HCEC 1CT (cell line): ENCODE measurements at regions not wholly inside any gene's neighbourhood (a gene's known extent, or its start where the extent isn't known, plus 50 kb on each side); places are given as distances from the start of the nearest gene placed in this dataset.

Experiments used
- DNase-seq: peaks from one replicate; pipeline ENCODE4 v3.0.0-alpha.2; 2017

DNA sequence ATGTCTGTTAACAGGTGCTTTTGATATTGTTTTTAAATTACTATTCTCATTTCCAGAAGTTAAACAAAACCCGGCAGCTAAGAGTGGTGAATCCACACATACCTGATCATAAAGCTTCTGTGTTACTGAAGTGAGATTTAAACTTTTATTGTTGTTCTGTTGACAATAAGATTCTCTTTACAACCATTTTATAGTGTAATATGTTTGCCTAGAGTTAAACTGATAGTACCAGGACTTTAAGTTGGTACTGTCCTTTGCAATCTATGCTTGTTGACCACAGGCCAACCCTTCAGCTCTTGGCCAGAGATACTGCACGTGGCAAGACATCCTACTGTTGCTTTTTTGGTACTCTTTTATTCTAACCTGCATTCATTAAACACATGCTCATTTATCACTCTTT, 806.2 kb downstream of the MTRR start:
- DNase-seq: no peak

DNA sequence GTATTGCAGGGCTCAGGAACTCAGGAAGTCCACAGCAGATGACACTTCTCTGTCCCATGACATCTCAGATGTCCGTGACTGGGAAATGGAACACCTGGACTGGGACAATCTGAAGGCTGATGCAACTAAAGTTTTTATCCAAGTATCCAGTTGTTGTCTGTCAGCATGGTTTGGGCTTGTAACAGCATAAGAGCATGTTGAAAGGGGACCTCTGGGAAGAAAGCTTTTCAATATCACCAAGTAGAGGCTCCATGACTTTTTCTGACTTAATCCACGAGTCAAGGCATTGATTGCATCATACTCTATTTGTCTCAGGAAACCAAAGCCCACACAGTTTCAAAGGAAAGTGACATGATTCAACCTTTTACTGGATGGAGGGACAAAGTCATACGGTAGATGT, 807.7 kb downstream of the MTRR start:
- no peak for DNase-seq

DNA sequence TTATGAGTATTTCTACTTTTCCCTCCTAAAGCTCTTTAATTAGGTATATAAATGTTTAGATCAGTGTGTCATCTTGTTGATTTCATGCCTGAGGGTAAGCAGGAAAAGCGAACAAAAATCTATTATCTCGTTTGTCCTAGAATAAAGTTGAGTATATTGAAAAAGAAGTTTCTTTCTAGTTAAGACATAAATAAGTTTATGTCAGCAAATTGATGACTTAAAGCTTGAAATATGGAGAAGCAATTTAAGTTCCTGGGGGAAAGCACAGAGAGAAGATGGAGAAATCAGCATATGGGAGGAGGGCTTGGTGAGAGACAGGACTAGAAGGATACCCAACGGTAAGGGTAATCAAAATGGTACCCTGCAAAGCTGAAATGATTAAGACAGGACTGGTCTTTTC, 813.4 kb downstream of the MTRR start:
- no peak for DNase-seq

DNA sequence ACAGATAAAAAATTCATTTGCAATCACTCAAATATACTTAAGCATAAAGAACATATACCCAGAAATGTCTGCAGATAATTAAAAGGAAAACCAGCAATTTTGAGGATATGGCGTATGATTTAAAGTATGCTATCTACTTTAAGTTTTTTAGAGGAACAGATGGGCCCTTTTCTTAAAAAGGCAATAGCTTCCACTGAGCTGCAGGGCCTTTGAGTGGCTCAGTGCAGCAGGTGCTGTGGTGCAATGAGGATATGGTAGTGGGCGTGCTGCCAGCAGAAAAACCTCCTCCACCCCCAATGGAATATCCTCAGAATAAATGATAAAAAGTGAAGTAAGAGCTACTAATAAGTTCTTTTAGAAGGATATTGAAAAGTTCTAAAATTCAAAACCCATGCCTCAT, 814.5 kb downstream of the MTRR start:
- DNase-seq: no peak

DNA sequence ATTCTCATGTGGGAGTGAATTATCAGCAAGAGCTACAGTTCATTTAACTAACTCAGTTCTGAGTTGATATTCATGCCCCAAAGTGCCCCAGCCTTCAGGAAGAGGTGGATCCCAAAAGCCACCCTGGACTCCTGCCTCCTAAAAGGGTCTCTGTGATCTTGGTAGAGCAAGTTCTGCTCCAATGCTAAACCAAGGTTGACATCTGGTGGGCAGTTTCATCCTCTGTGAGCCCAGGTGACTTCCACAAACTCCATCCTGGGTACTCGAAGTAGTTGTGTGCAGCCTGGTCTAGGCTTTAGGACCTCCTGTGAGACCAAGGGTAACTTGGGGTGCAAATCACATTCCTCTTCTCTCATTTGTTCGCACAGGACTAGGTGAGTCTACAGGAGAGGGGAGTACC, 816.8 kb downstream of the MTRR start:
- DNase-seq: no peak

DNA sequence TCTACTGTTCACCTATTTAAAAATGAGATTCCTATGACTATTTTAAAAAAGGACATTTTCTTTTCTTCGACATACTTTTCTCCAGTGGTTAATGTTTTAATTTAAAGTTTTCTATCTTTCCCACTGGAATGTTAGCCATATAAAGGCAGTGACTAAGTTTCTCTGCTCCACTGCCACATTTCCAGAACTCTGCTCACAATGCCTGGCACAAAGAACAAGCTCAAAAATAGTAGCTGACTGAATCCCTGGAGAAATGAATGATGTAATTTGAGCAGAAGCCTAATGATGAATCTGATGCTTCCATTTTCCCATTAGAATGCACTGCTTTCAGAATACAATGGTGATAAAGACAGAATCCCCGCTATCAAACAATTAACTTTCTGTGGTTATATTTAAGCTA, 817.8 kb downstream of the MTRR start:
- DNase-seq: no peak

DNA sequence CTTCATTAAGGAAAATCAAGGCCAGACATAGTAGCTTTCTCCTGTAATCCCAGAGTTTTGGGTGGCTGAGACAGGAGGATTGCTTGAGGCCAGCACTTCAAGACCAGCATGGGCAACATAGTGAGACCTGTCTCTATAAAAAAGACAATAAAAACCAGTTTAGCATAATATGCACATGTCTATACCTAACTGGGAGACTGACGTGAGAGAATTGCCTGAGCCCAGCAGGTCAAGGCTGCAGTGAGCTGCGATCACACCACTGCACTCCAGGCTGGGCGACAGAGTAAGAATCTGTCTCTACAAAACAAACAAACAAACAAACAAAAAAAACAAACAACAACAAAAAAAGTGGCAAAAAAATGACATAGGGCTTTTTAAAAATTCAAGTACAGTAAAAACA, 820.8 kb downstream of the MTRR start:
- no peak for DNase-seq

DNA sequence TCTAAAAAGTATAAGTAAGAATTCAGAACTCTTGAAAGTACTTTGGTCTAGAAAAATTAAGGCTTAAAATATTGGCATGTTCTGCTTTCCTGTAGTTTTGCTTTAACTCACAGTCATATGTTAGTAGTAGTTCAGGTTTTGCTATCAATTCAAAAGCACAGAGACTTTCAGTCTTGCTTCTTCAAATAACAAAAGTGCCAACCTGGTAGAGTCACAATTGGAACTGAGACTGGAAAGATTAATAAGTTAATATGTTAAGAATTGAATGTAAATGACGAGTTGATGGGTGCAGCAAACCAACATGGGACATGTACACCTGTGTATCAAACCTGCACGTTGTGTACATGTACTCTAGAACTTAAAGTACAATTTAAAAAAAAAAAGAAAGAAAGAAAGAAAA, 822.3 kb downstream of the MTRR start:
- DNase-seq: no peak

DNA sequence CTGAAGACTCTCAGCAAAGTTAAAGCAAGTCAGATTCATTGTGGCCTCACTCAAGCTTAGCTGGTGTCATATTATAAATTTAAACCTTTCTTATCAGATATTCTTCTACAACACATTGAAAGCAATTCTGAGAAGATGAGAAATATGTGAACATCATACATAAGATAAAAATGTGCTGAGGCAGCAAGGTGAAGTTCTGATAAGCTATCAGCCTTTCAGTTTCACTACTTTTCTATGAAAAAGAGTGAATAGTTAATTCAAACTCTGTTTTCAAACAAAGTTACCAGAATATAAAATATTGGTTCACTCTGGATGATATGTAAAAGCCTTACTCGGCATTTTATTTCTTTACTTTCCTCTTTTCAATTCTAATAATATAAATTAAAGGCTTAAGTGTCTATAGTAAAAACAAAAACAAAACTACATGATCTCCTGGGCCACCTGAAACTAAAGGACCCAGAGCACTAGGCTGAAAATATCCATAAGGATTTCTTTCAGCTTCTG, 824.4 kb downstream of the MTRR start:
- DNase-seq: no peak

DNA sequence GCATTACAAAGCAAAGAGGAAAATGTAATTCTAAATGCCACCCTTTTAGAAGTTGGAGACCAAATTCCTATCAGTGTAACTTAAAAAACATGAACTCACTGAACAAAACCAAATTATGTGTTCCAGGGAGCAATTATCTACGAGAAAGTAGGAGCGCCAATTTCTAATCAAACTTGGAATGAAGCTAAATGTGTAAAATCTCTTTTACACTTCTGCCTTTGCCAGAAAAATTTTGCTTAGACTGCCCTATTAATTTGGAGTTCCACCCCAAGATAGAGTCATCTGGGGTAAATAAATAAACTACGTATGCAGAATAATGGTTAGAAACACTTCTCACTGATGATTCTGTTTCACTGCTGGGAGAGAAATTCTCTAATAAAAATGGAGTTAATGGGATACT, 825.6 kb downstream of the MTRR start:
- DNase-seq: no peak

DNA sequence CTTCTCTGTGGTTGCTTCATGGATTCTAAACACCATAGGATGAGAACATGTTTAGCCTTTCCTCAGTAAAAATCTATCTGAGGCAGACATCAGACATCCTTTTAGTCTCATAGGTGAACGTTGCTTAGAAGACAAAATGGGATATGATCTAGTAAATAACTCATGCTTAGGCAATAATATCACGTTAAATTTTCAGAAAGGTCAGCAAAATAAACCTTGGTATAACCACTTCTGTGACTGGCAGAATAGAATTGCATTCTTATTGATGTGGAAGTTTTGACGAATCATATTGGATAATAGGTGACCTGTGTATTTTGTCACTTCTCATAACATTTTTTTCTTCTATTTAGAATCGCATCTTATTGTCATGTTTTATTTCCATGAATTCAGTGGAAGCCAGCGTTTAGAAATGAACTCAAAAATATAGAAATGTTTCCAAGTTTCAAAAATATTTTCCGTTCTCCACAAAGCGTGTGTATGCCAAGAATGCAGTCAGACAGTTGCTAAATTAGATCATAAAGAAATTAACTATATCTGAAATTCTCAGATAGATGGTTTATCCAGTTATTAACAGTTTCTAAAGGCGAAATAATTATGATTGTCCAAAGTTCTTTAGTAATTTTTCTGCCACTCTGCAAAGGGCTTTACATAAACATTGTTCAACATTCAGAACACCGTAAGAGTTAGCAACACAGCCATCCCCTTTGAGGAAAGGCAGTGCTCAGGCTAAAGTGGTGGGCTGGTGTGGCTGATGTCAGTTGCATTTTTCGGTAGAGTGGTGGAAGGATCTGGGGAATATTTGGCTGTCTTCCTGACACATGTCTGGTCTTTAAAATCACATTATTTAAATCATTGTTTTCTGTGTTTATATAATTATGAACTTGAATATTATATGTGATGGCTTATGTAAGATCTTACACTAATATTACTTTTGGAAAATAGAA, 827.2 kb downstream of the MTRR start:
- no peak for DNase-seq

DNA sequence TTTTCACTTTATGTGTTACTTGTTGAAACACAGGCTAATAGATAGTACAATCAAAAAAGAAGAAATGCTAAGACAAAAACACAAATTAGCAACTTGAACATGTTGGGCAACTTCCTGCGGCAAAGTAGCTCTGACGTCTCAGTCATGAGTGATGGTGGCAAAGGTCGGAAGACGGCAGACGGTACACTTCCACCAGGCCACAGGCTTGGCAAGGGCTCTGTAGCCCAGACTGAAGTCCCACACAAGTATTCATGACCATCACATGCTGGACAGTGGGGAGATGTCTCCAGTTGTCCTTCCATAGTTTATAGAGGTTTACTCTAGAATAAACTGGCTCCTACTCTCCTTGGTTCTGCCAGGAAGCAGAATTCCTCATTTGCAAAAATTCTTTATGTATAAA, 831.3 kb downstream of the MTRR start:
- DNase-seq: peak; percentile 31

DNA sequence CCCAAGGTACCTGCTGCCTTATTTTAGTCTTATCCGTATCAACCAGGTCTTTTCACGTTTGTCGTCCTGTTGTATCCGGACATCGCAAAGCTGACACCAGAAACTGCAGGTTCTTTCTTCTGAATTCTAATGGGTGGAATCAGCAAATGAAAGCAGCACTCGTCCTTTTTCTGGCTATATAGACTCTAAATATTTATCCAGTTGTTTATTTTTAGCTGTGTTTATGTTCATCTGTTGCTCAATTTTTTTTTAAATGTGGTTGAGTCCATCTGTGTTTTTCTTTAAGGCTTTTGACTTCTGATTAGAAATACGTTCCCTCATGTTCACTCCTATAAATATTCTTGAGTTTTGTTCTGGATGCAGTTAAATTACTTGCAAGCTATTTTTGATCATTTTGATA, 831.7 kb downstream of the MTRR start:
- DNase-seq: peak; percentile 11

DNA sequence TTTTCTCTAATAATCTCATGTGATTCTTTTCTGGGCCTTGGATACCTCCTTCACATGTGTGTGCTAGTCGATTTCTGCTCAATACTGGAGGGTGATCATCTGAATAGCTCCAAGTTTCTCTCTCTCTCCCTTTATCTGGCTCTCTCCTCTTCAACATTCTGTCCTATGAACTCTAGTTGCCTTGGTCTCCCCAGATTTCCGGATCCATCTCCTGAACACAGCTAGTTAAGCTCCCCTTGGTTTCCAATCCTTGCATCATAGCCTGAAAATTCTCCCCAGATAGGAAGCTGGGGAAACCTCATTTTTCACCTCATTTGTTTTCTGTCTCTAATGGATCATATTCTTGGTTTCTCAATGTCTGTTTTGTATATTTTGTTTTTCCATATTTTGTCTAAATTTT, 832.3 kb downstream of the MTRR start:
- no peak for DNase-seq

DNA sequence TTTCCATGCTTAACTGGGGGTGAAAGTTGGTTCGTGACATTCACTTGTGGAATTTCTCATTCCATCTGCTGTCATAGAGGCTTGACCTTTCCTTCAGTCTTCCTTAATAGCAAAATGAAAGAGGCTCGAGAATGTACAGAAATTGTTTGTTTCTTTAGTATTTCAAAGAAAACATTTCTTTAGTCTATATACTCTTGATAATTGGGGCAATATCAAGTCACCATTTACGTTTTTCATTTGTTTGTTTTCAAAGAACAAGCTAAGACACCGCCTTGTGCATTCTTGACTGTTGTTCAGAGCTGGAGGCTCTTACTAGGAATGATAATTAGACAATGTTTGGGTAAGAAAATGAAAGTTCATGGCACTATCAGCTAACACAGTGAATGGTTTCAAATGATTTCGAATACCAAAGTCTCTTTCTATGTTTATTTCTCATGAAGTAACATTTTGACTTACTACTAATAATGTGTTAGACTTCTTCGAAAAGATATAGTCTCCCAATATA, 835.4 kb downstream of the SEMA5A start:
- DNase-seq: no peak

DNA sequence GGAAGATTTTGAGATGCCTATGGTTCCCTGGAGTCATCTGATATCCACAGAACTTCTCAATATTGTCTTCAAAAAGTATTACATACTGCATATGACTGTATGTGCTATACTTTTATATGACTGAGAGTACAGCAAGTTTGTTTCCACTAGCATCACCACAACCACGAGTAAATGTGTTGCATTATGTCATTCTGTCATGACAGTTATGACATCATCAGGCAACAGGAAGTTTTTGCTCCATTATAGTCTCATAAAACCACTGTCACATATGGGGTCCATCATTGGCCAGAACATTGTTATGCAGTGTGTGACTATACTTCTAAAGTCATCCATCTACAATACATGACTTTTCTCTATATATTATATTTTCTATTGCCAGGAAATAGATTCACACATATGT, 831.7 kb downstream of the SEMA5A start:
- no peak for DNase-seq

DNA sequence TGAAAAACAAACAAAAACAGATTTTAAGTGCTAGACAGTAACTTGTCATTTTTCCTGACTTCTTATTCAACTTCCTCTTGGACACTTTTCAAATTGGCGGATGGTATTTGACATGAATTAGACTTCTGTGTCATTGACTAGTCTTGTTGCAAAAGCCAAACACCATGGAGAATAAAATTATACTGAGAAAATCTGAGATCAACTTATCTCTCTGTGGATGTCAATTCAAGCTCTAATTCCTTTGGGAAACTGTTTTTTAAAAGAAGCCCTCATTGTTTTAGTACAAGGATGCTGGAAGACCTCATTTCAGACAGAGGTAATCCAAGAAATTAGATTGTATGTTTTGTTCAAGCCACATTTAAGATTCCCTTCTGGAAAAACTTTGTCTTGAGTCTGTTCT, 831.0 kb downstream of the SEMA5A start:
- no peak for DNase-seq

DNA sequence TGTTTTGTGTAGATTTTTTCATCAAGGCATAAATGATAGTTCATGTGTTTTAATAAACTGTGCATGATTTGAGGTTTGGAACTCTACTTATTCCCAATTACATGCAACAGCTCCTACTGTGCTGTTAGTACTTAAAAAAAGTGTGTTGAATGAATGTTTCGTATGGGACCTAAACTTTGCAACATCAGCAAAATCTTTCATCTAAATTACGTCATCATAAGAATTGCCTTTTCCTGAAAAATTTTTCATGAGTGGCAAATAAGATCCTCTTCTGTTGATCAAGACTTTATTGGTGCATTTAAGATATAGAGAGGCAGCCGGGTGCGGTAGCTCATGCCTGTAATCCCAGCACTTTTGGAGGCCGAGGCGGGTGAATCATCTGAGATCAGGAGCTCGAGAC, 826.1 kb downstream of the SEMA5A start:
- DNase-seq: no peak

DNA sequence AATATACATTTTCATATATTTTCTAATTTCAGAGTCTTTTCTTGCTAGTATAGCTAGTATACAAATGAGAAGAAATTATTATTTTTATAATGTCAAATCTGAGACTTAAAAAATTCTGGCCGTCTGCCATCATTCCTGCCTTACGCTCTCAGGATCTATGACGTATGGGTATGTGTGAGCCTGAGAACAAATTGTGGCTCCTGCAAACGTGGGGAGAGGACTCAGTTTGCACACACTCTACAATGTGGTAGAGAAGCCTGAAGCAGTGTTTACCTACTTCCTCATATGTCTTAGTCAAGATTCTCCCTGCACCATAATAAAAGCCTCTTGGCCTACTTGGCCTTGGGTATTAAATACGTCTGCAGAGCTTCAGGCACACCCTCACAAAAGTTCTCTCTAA, 825.4 kb downstream of the SEMA5A start:
- DNase-seq: no peak

DNA sequence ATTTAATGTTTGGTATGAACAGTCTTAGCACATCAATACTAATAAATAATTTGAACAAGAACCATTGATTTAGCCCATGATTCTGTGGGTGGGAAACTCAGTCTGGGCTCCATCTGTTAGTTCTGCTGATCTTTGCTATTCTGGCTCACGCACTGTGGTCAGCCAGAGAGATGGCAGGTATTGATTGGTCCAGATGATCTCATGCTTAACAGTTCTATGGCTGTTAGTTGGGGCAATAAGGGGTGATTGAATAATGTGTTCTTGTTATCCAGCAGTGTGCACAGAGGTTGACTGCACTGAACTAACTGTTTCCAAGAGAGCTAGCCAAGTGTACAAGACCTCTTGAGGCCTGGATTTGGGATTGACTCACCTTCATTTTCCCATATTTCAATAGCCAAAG, 824.3 kb downstream of the SEMA5A start:
- no peak for DNase-seq

DNA sequence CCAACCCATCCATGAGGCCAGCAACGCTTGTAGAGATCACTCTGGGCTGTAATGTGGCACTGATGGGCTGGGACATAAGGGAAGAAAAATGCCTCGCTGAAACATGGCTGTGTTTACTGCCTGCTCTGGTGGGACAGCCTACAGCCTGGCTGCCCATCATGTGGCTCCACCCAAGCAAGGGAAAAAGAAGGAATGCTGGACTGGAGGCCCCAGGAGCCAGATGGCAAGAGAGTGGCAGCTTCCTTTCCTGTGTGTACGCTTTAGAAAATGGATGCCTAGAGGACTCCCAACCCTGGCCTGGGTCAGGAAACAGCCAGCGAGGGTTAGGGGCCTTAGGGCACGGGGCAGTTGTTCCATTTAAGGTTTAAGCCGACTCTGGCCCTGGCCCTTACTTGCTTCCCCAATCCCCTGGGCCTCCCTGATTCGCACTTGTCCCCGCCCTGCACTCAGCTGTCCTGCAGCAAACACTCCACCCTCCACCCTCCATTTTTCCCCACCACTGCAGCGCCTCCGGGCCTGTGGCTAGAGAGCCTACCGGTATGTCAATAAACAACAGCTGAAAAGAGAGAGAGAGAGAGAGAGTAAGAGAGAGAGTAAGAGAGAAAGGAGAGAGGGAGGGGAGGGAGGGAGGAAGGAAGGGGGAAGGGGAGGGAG, 819.4 kb downstream of the SEMA5A start:
- DNase-seq: no peak

DNA sequence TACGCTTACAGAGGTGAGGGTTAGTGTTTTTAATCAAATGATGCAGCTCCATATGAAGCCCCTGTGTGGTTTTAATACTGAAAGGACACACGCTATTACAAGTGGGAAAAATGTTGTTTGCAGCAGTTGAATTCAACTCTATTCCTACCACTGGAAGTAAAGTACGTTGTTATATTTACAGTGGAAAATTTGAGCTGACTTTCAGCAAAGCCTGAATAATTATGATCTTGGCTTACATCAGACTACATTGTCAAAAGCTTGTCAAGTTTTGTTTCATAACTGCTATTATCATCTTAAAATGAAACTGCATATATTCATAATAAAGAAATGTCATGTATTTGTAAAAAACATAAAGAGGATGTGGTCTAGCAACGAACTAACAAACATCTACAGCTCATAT, 818.5 kb downstream of the SEMA5A start:
- DNase-seq: no peak

DNA sequence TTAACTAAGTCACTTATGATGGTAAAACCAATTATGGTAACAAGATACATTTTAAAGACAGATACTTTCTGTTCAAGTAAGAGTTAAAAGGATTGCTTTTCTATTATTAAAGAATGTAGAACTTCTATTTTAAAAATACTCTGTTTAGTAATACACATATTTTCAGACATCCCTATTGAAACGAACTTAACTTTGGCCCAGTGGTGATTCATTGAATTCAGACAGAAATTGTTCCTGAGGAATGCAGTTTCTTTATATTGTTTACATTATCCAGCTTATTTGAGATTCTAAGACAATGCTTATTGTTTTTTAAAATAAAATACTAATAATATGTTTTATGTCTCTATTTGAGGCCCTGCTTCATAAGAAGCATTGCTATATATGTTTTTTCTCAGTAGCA, 816.4 kb downstream of the SEMA5A start:
- DNase-seq: peak; percentile 67

DNA sequence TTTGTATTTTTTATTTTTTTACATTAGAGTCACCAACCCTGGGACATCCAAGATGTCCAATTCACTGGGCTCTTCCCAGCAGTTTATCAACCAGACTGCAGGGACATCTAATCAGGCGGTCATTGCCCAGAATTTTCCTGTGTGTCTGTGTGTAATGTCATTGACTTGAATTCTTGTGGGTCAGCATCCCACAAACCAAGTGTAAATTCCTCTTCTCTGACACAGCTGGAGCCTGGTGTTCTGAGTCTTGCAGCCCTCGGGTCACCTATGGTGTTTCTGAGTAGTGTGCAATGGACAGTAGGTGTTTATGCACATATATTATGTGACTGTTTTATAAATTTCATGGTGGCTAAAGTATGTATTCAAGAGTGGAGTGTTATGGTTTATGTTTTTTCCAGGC, 815.7 kb downstream of the SEMA5A start:
- peak; percentile 76 for DNase-seq
